Ishikawa (cell line): ENCODE measurements at regions not wholly inside any gene's neighbourhood (a gene's known extent, or its start where the extent isn't known, plus 50 kb on each side); places are given as distances from the start of the nearest gene placed in this dataset.

Experiments
- CEBPB ChIP-seq: IDR thresholded peaks from 2 replicates; pipeline ENCODE4 v1.6.1; 2012
- CREB1 ChIP-seq: IDR thresholded peaks from 2 replicates; pipeline ENCODE4 v1.6.1; 2012; ENCODE audit warnings: low read depth
- EGR1 ChIP-seq: IDR thresholded peaks from 2 replicates; pipeline ENCODE4 v1.6.1; 2012
- EP300 ChIP-seq: IDR thresholded peaks from 2 replicates; pipeline ENCODE4 v1.6.1; 2012; ENCODE audit warnings: borderline replicate concordance
- FOXM1 ChIP-seq: IDR thresholded peaks from 2 replicates; pipeline ENCODE4 v1.6.1; 2012; ENCODE audit warnings: low read depth, borderline replicate concordance
- NFIC ChIP-seq: IDR thresholded peaks from 2 replicates; pipeline ENCODE4 v1.6.1; 2012
- RAD21 ChIP-seq: IDR thresholded peaks from 2 replicates; pipeline ENCODE4 v1.6.1; 2012; ENCODE audit warnings: low read depth
- TAF1 ChIP-seq: IDR thresholded peaks from 2 replicates; pipeline ENCODE4 v1.6.1; 2012; ENCODE audit warnings: low read depth, mild to moderate bottlenecking
- TCF12 ChIP-seq: IDR thresholded peaks from 2 replicates; pipeline ENCODE4 v1.6.1; 2012; ENCODE audit warnings: low read depth
- TEAD4 ChIP-seq: IDR thresholded peaks from 2 replicates; pipeline ENCODE4 v1.6.1; 2012
- YY1 ChIP-seq: IDR thresholded peaks from 2 replicates; pipeline ENCODE4 v1.6.1; 2012; ENCODE audit warnings: low read depth
- ZBTB7A ChIP-seq: IDR thresholded peaks from 2 replicates; pipeline ENCODE4 v1.6.1; 2012; ENCODE audit warnings: low read depth
- TF ChIP-seq, protein P1 (sequence below): IDR thresholded peaks from 2 replicates; pipeline ENCODE4 v1.6.1; 2012
- TF ChIP-seq, protein P2 (sequence below): IDR thresholded peaks from 2 replicates; pipeline ENCODE4 v1.6.1; 2012
- TF ChIP-seq, protein P3 (sequence below): IDR thresholded peaks from 2 replicates; pipeline ENCODE4 v1.6.1; 2012; ENCODE audit warnings: low read depth, mild to moderate bottlenecking

DNA sequence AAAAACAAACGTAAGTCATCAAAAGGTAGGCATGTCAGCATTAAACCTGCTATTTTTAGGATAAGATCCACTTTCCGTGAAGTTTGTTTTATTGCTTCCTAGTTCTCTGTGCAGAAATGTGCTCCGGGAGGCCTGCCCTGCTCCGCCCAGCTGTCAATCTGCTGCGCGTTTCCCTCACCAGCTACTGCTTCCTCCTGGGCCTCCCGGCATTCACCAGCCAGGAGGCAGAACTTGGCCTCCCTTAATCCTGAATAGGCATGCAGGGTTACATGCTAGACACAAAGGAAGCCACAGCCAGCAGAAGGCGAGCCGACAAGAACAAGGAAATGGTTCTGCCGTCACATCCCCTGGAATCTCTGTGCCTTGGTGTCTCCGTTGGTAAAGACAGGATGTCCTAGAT is 386.2 kb downstream of the IRS2 start:
- TF ChIP-seq EGR1 (no peak), CREB1 (no peak), FOXM1 (no peak), EP300 (no peak), YY1 (no peak), RAD21 (no peak), TCF12 (no peak), NFIC (no peak), TAF1 (no peak), CEBPB (no peak)
- TF ChIP-seq, protein P1, sequence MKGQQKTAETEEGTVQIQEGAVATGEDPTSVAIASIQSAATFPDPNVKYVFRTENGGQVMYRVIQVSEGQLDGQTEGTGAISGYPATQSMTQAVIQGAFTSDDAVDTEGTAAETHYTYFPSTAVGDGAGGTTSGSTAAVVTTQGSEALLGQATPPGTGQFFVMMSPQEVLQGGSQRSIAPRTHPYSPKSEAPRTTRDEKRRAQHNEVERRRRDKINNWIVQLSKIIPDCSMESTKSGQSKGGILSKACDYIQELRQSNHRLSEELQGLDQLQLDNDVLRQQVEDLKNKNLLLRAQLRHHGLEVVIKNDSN: no peak
- TF ChIP-seq, protein P2, sequence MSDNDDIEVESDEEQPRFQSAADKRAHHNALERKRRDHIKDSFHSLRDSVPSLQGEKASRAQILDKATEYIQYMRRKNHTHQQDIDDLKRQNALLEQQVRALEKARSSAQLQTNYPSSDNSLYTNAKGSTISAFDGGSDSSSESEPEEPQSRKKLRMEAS: no peak

DNA sequence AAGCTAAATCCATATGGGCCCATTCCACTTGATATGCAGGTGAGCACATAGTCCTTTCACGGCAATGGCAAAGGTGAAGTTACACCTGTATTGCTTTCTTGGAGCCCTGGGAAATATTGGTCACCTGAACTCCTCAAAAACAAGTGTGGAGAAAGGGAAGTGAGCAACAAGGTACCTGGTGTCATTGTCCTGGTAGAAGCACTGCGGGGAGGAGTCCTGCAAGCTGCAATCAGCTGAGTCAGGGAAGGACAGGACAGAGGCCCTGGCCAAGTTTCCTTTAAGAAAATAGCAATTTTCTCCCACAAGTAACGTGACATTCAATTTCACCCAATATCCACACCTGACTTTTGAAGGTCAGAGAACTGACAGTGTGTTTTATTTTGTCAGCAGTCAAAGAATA is 389.1 kb downstream of the IRS2 start:
- TF ChIP-seq TCF12: no peak
- no peak for TF ChIP-seq RAD21
- no peak for TF ChIP-seq NFIC
- no peak for TF ChIP-seq CREB1
- TF ChIP-seq CEBPB: no peak
- TF ChIP-seq EP300: no peak
- TF ChIP-seq TEAD4: no peak
- no peak for TF ChIP-seq TAF1

DNA sequence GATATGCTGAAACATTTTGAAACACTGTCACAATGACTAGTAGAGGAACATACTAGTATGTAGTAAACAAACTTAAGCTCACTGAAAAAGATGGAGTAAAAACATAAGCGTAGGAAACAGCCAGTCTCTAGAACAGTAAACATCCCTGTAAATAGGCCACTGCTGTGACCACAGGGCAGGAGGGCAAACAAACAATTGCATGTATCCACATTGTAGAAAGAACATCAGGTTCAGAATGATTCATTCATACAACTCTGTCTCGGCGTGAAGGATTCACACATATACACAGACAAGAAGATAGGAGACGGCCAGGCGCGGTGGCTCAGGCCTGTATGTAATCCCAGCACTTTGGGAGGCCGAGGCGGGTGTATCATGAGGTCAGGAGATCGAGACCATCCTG is 390.1 kb downstream of the IRS2 start:
- TF ChIP-seq, protein P3, sequence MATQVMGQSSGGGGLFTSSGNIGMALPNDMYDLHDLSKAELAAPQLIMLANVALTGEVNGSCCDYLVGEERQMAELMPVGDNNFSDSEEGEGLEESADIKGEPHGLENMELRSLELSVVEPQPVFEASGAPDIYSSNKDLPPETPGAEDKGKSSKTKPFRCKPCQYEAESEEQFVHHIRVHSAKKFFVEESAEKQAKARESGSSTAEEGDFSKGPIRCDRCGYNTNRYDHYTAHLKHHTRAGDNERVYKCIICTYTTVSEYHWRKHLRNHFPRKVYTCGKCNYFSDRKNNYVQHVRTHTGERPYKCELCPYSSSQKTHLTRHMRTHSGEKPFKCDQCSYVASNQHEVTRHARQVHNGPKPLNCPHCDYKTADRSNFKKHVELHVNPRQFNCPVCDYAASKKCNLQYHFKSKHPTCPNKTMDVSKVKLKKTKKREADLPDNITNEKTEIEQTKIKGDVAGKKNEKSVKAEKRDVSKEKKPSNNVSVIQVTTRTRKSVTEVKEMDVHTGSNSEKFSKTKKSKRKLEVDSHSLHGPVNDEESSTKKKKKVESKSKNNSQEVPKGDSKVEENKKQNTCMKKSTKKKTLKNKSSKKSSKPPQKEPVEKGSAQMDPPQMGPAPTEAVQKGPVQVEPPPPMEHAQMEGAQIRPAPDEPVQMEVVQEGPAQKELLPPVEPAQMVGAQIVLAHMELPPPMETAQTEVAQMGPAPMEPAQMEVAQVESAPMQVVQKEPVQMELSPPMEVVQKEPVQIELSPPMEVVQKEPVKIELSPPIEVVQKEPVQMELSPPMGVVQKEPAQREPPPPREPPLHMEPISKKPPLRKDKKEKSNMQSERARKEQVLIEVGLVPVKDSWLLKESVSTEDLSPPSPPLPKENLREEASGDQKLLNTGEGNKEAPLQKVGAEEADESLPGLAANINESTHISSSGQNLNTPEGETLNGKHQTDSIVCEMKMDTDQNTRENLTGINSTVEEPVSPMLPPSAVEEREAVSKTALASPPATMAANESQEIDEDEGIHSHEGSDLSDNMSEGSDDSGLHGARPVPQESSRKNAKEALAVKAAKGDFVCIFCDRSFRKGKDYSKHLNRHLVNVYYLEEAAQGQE: no peak
- no peak for TF ChIP-seq CEBPB
- TF ChIP-seq FOXM1: no peak
- no peak for TF ChIP-seq CREB1
- TF ChIP-seq RAD21: no peak
- no peak for TF ChIP-seq EP300
- TF ChIP-seq YY1: no peak
- TF ChIP-seq, protein P1: no peak
- no peak for TF ChIP-seq EGR1
- TF ChIP-seq NFIC: no peak
- TF ChIP-seq, protein P2: no peak
- no peak for TF ChIP-seq ZBTB7A
- no peak for TF ChIP-seq TEAD4
- TF ChIP-seq TCF12: no peak
- no peak for TF ChIP-seq TAF1

DNA sequence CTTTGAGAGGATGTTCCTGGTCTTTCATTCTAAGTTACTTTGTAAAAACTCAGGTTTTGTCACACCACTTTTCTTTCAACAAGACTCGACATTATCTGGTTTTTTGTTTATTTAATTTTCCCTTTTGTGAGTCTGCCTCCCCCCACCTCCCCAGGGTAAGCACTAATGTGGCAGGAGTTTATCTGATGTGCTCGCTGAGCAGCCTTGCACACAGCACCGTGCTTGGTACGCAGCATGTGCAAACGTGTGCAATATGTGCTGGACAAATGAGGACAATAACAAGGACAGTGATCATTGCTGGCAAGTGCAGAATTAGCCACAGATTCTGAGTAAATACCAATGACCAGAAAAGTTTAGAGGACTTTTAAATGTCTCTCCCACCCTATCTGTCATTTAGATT is 391.4 kb downstream of the IRS2 start:
- no peak for TF ChIP-seq TAF1
- no peak for TF ChIP-seq EP300
- TF ChIP-seq YY1: no peak
- TF ChIP-seq CEBPB: no peak
- TF ChIP-seq NFIC: no peak
- no peak for TF ChIP-seq ZBTB7A
- no peak for TF ChIP-seq CREB1
- TF ChIP-seq TEAD4: no peak
- no peak for TF ChIP-seq EGR1
- no peak for TF ChIP-seq RAD21
- TF ChIP-seq, protein P2: no peak
- TF ChIP-seq, protein P1: no peak
- TF ChIP-seq TCF12: no peak
- TF ChIP-seq FOXM1: no peak
- TF ChIP-seq, protein P3: no peak

DNA sequence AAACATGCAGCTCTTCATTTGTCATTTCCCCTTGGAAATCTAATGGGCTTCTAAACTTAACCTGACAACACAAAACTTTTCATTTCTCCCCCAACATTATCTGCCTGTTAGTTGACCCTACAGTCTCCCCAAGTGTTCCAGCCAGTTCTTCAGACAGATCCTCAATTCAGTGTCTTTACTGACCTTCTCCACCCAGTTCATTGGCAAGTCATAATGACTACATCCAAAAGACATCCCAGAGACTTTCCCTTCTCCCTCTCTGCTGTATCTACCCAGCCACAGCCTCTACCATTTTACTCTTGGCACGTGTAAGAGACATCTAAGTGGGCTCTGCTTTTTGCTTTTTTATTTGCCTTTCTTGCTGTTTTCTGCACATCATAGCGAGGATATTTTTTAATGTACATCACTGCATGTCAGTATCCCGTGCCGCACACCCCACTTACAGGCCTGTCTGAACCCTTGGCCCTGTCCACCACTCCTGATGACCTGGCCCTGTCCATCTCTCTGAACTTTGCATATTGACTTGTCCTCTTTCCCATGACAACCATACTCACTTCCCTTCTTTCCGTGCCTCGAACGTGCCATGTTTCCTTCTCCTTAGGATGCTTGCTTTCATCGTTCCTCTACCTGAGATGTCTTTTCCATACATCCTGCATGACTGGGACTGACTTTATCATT is 391.9 kb downstream of the IRS2 start:
- TF ChIP-seq, protein P3: no peak
- TF ChIP-seq, protein P1: no peak
- TF ChIP-seq, protein P2: no peak
- TF ChIP-seq CEBPB (no peak), NFIC (no peak), CREB1 (no peak), EGR1 (no peak), TCF12 (no peak), EP300 (no peak), RAD21 (no peak), ZBTB7A (no peak), YY1 (no peak), TAF1 (no peak)
